BJ (cell line): ENCODE measurements at regions not wholly inside any gene's neighbourhood (a gene's known extent, or its start where the extent isn't known, plus 50 kb on each side); places are given as distances from the start of the nearest gene placed in this dataset.

Experiments
- CTCF ChIA-PET: fragments of 350-600 bp; formaldehyde crosslinking; extraction: SDS; loops from one replicate; lab custom pipeline; 2021; ENCODE audit warnings: antibody characterized with exemption, inconsistent platforms; lab: Yijun Ruan, JAX
- POLR2A ChIA-PET: fragments of 300-600 bp; sonication (Branson Sonifier 250); formaldehyde crosslinking; extraction: SDS; loops from one replicate; lab custom pipeline; 2021; ENCODE audit warnings: antibody characterized with exemption; lab: Charles Lee
- DNase-seq: peaks from one replicate; pipeline ENCODE4 v3.0.0-alpha.2; 2011; ENCODE audit warnings: low read depth
- H3K27me3 ChIP-seq: 2 replicates; pipeline ENCODE4 v1.6.0; 2011; ENCODE audit warnings: low read length; ENCODE audit not compliant: control insufficient read depth, insufficient read depth
- H3K36me3 ChIP-seq: 2 replicates; pipeline ENCODE4 v1.5.1; 2011; ENCODE audit warnings: low read length; ENCODE audit not compliant: control insufficient read depth, insufficient read depth
- H3K4me3 ChIP-seq: 2 replicates; pipeline ENCODE4 v1.5.1; 2011; ENCODE audit warnings: low read depth, mild to moderate bottlenecking, control low read depth, low read length
- TF ChIP-seq, protein P1 (sequence below): IDR thresholded peaks from 2 replicates; pipeline ENCODE4 v1.5.1; 2011; ENCODE audit warnings: low read depth, mild to moderate bottlenecking, control low read depth, inconsistent platforms, low read length, moderate library complexity; ENCODE audit not compliant: insufficient read depth

DNA sequence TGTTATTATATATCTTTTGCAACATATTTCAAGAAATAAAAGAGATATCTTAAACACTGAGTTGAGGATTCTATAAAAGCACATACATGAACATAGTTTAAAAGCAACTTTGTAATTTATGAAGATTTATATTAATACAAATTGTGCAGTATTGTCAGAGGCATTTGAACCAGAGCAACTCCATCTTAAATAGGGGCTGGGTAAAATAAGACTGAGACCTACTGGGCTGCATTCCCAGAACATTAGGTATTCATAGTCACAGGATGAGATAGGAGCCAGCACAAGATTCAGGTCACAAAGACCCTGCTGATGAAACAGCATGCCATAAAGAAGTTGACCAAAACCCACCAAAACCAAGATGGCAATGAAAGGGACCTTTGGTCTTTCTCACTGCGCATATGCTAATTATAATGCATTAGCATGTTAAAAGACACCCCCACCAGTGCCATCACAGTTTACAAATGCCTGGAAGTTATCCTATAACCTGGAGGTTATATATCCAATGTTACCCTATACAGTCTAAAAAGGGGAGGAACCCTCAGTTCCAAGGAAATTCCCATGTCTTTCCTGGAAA, 320.2 kb downstream of the FAM170A start:
- Histone ChIP-seq H3K27me3 (no peaks in the 10 kb centered on the region), H3K4me3 (no peak overlapping the region), H3K36me3 (no peaks in the 10 kb centered on the region)
- CTCF ChIA-PET = no interaction called here
- POLR2A ChIA-PET = no interaction called here
- TF ChIP-seq, protein P1, sequence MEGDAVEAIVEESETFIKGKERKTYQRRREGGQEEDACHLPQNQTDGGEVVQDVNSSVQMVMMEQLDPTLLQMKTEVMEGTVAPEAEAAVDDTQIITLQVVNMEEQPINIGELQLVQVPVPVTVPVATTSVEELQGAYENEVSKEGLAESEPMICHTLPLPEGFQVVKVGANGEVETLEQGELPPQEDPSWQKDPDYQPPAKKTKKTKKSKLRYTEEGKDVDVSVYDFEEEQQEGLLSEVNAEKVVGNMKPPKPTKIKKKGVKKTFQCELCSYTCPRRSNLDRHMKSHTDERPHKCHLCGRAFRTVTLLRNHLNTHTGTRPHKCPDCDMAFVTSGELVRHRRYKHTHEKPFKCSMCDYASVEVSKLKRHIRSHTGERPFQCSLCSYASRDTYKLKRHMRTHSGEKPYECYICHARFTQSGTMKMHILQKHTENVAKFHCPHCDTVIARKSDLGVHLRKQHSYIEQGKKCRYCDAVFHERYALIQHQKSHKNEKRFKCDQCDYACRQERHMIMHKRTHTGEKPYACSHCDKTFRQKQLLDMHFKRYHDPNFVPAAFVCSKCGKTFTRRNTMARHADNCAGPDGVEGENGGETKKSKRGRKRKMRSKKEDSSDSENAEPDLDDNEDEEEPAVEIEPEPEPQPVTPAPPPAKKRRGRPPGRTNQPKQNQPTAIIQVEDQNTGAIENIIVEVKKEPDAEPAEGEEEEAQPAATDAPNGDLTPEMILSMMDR = no peak
- no peak for DNase-seq

DNA sequence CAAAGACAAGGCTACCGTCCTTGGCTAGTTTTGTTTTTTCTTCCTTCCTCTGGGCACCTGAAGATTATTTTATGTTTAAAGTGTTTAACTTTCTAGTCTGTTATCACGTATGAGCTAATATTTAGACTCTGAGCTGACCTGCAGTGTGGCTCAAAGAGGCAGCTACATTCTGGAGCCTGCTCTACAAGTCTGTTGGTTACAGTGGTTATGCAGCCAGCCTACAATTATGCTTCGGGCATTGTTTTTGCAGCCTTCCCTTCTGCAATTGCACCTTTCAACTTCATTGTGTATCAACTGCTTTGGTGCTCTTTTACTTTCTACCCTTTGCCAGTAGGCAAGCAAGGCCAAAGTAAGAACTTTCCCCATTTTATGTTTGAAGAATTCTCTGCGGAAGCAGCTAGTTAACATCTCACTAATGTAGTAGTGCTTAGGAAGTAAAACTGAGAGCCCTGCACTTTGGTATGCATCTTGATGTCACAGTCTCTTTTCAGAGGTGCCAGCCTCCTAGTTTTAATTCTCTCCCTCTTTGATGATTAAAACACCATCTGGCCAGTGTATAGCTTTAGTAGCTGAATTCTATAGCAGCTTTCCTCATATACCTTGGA, 322.1 kb downstream of the FAM170A start:
- no peak overlapping the region for H3K4me3 ChIP-seq
- no peaks in the 10 kb centered on the region for H3K27me3 ChIP-seq
- no peaks in the 10 kb centered on the region for H3K36me3 ChIP-seq
- ChIA-PET CTCF (interaction anchor here (0.7 to 1.0 kb wide), 3 partner anchors 13 to 1999 kb away, joined by 3 read pairs; no protein-coding TSS in a partner anchor), POLR2A (no interaction called here)
- DNase-seq = no peak
- TF ChIP-seq, protein P1 = no peak

DNA sequence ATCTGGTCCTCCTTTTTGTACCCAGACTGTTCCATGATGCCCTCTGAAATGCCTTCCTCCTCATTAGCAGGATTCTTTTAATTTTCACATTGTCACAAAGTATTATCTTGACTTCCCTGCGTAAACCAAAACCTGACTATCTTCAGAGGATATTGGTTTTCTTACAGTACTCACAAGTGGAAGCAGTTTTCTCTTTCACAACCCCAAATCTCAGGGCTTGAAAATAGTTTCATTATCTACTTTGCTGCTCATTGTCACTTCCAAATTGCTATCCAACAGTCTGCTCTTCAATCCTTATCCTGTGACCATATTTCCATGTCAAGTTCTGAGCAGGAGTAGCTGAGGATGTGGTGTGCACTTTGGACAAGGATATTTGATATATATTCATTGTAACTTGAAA, 324.1 kb downstream of the FAM170A start:
- POLR2A ChIA-PET = no interaction called here
- DNase-seq = no peak
- TF ChIP-seq, protein P1 = no peak
- H3K36me3 ChIP-seq = no peaks in the 10 kb centered on the region
- CTCF ChIA-PET = no interaction called here
- H3K27me3 ChIP-seq = no peaks in the 10 kb centered on the region
- H3K4me3 ChIP-seq = no peak overlapping the region

DNA sequence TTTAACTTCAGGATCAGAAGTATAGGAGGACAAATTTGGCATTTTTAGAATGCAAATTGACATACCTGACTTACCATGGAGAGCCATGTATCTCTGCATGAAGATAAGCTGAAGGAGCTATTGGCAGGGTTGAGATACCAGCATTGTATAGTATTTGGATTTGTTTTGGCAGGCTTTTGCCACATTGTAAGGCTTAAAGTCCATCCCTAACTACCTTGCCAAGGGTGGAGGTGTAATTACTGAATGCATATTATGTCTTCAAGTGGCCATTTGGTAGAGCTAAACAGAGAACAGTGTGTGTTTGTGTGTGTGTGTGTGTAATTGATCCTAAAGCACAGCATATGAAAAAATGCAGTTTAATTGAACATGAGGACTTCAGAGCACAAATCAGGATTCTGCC, 324.7 kb downstream of the FAM170A start:
- TF ChIP-seq, protein P1 = no peak
- H3K27me3 ChIP-seq = no peaks in the 10 kb centered on the region
- no peaks in the 10 kb centered on the region for H3K36me3 ChIP-seq
- CTCF ChIA-PET = no interaction called here
- DNase-seq = no peak
- no peak overlapping the region for H3K4me3 ChIP-seq
- POLR2A ChIA-PET = interaction anchor here (0.6 kb wide), 1 partner anchor 427 kb away, joined by 4 read pairs; no protein-coding TSS in a partner anchor

- TF ChIP-seq, protein P1 = no peak
- no peak overlapping the region for H3K4me3 ChIP-seq
- no peak for DNase-seq
- POLR2A ChIA-PET = no interaction called here
- H3K27me3 ChIP-seq = no peaks in the 10 kb centered on the region
- CTCF ChIA-PET = no interaction called here
- H3K36me3 ChIP-seq = no peaks in the 10 kb centered on the region
Observed at GRCh38 chr5:119961993-119962392, 332.6 kb downstream of the FAM170A start.
